RWPE2 (cell line): ENCODE measurements at regions not wholly inside any gene's neighbourhood (a gene's known extent, or its start where the extent isn't known, plus 50 kb on each side); places are given as distances from the start of the nearest gene placed in this dataset.
A peak's percentile ranks its signal among the peaks of the same experiment; 100 is the strongest.

Source experiments
- ATAC-seq: fragments of 200-7000 bp; cut with Tn5 transposase; 3 replicates; pipeline ENCODE4 v1.9.1; 2021; ENCODE audit warnings: low read depth
- DNase-seq: peaks from one replicate; pipeline ENCODE4 v3.0.0-alpha.2; 2020; ENCODE audit warnings: low spot score
- H3K27ac ChIP-seq: fragments of 450-650 bp; 2 replicates; pipeline ENCODE4 v1.5.1; 2017; ENCODE audit warnings: mild to moderate bottlenecking; ENCODE audit not compliant: poor library complexity, severe bottlenecking
- H3K27me3 ChIP-seq: fragments of 250-450 bp; sonication (Bioruptor Pico); 2 replicates; pipeline ENCODE4 v1.5.1; 2021; ENCODE audit warnings: mild to moderate bottlenecking, moderate library complexity; ENCODE audit not compliant: insufficient read depth, poor library complexity, severe bottlenecking
- H3K36me3 ChIP-seq: fragments of 250-450 bp; sonication (Bioruptor Pico); 2 replicates; pipeline ENCODE4 v1.5.1; 2020; ENCODE audit warnings: low read depth, mild to moderate bottlenecking, moderate library complexity
- H3K4me1 ChIP-seq: fragments of 250-450 bp; sonication (Bioruptor Pico); 2 replicates; pipeline ENCODE4 v1.5.1; 2021; ENCODE audit warnings: mild to moderate bottlenecking, moderate library complexity; ENCODE audit not compliant: insufficient read depth, poor library complexity, severe bottlenecking
- H3K4me3 ChIP-seq: fragments of 250-450 bp; sonication (Bioruptor Pico); 2 replicates; pipeline ENCODE4 v1.5.1; 2021; ENCODE audit warnings: mild to moderate bottlenecking, moderate library complexity; ENCODE audit not compliant: severe bottlenecking
- H3K9me3 ChIP-seq: fragments of 250-450 bp; sonication (Bioruptor Pico); 2 replicates; pipeline ENCODE4 v1.5.1; 2021; ENCODE audit warnings: mild to moderate bottlenecking, moderate library complexity; ENCODE audit not compliant: severe bottlenecking
- TF ChIP-seq, protein P1 (sequence below): fragments of 450-650 bp; IDR thresholded peaks from one replicate; pipeline ENCODE4 v1.5.1; 2017; ENCODE audit warnings: mild to moderate bottlenecking, moderate library complexity; ENCODE audit not compliant: poor library complexity, severe bottlenecking

DNA sequence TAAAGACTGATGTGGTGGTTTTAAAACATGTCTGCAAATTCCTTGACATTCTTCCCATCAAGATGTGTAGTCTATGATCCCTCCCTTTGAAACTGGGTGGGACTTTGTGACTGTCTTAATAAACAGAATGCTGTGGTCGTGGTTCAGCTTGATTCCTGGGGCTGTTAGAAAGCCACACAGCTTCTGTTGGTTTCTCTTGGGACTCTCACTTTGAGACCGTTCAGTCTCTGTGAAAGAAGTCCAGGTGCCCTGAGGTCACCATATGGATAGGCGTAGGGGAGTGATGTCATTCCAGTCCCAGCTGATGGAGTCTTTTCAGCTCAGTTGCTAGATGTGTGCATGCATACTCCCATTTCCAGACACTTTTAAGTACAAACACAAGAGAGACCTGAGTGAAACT lies 216.6 kb downstream of the KDR start:
- no peaks in the 10 kb centered on the region for H3K4me1 ChIP-seq
- no peaks in the 10 kb centered on the region for H3K27me3 ChIP-seq
- H3K4me3 ChIP-seq, result no peak overlapping the region
- TF ChIP-seq, protein P1, sequence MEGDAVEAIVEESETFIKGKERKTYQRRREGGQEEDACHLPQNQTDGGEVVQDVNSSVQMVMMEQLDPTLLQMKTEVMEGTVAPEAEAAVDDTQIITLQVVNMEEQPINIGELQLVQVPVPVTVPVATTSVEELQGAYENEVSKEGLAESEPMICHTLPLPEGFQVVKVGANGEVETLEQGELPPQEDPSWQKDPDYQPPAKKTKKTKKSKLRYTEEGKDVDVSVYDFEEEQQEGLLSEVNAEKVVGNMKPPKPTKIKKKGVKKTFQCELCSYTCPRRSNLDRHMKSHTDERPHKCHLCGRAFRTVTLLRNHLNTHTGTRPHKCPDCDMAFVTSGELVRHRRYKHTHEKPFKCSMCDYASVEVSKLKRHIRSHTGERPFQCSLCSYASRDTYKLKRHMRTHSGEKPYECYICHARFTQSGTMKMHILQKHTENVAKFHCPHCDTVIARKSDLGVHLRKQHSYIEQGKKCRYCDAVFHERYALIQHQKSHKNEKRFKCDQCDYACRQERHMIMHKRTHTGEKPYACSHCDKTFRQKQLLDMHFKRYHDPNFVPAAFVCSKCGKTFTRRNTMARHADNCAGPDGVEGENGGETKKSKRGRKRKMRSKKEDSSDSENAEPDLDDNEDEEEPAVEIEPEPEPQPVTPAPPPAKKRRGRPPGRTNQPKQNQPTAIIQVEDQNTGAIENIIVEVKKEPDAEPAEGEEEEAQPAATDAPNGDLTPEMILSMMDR, result no peak
- H3K36me3 ChIP-seq, result no peaks in the 10 kb centered on the region
- no peak for ATAC-seq
- H3K27ac ChIP-seq, result no peak overlapping the region
- H3K9me3 ChIP-seq, result no peaks in the 10 kb centered on the region
- DNase-seq, result no peak

DNA sequence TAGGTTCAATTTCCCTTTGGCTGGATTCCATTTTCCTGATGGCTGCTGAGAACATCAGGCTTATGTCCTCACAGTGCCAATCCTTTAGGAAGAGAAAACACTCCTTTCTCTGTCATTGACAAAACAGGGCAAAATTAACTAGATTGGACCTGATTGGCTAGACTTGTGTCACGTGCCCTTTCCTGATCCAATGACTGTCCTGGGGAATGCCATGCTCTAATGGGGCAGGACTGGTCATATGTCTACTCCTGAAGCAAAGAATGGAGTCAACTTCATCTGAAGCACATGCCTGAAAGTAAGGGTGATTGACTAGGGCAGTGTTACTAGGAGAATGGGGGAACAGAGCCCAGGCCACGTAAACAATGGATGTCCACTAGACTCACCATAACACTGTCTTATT lies 220.4 kb downstream of the KDR start:
- H3K4me3 ChIP-seq, result no peak overlapping the region
- no peak for ATAC-seq
- no peaks in the 10 kb centered on the region for H3K27me3 ChIP-seq
- DNase-seq, result no peak
- H3K36me3 ChIP-seq, result no peaks in the 10 kb centered on the region
- TF ChIP-seq, protein P1, result no peak
- H3K9me3 ChIP-seq, result no peaks in the 10 kb centered on the region
- no peak overlapping the region for H3K27ac ChIP-seq
- peaks cover 10% of the 10 kb centered on the region for H3K4me1 ChIP-seq

DNA sequence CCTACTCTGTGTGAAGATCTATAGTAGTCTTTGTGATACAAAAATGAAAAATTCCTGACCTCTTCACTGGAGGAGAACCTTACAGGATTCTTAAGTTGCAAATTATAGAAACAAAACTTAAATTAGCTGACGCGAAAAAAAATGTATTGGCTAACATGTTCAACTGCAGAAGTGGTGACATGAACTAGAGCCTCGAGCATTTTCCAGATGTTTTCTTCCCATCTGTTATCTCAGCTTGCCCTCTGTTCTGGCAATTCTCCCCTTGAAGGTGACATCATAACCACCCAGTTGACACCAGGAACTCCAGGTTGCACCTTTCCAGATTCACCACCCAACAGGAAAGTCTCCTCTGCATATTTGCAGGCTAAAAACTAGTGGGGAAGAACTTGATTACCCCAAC lies 222.4 kb downstream of the KDR start:
- Histone ChIP-seq H3K27me3 (no peaks in the 10 kb centered on the region), H3K4me3 (no peak overlapping the region), H3K36me3 (no peaks in the 10 kb centered on the region), H3K9me3 (no peaks in the 10 kb centered on the region), H3K27ac (no peak overlapping the region), H3K4me1 (peaks cover 10% of the 10 kb centered on the region)
- TF ChIP-seq, protein P1, result no peak
- ATAC-seq, result no peak
- no peak for DNase-seq

DNA sequence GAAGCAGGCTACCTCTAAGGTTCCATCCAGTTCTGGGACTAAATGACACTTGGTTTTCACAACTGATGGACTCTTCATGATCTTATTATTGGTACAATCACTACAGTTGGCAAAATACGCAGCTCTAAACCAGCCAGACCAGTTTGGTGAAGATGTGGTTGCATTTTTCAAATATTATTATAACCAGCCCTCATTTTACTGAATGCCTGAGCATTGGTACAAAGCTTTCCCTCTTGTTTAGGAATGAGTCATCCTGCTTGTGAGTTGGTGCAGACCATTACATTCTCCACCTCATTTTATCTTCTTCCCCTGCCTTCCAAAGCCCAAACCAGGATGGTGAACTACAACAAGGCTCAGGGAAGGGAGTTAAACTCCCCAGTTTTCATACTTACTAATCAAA lies 223.1 kb downstream of the KDR start:
- DNase-seq, result no peak
- peak; percentile 86 for ATAC-seq
- Histone ChIP-seq H3K27ac (no peak overlapping the region), H3K4me1 (peaks cover 10% of the 10 kb centered on the region), H3K4me3 (no peak overlapping the region), H3K9me3 (no peaks in the 10 kb centered on the region), H3K36me3 (no peaks in the 10 kb centered on the region), H3K27me3 (no peaks in the 10 kb centered on the region)
- TF ChIP-seq, protein P1, result no peak

DNA sequence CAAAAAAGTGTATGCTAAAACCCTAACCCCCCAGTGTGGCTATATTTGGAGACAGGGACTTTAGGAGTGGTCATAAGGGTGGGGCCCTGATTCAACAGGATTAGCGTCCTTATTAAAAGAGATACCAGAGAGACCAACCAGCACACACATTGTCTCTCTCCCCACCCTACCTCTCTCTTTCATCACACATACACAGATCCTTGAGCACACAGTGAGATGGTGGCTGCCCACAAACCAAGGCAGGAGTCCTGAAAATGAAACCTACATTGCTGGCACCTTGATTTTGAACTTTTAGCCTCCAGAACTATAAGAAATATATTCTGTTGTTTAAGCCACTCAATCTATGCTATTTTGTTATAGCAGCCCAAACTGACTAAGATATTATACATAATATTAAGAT lies 224.2 kb downstream of the KDR start:
- TF ChIP-seq, protein P1, result no peak
- Histone ChIP-seq H3K4me1 (peaks cover 10% of the 10 kb centered on the region), H3K36me3 (no peaks in the 10 kb centered on the region), H3K4me3 (no peak overlapping the region), H3K27me3 (no peaks in the 10 kb centered on the region), H3K27ac (no peak overlapping the region), H3K9me3 (no peaks in the 10 kb centered on the region)
- ATAC-seq (no peak), DNase-seq (no peak)
